Lower leg skin (tissue), 3 donors: ENCODE measurements at regions not wholly inside any gene's neighbourhood (a gene's known extent, or its start where the extent isn't known, plus 50 kb on each side); places are given as distances from the start of the nearest gene placed in this dataset.

Experiments used
- CTCF ChIP-seq, 3 donors: fragments of 450-650 bp; IDR thresholded peaks; one replicate each; pipeline ENCODE4 v1.5.1; 2016; ENCODE audit warnings: antibody characterized with exemption in 3 of 3, mild to moderate bottlenecking in 3 of 3, moderate library complexity in 2 of 3
- POLR2A ChIP-seq, 2 donors: fragments of 450-650 bp; IDR thresholded peaks; one replicate each; pipeline ENCODE4 v1.6.1; 2016 to 2017; ENCODE audit warnings: antibody characterized with exemption in 2 of 2, mild to moderate bottlenecking in 1 of 2, moderate library complexity in 1 of 2

- TF ChIP-seq CTCF (IDR thresholded peaks at IDR 0.05) (no peak), POLR2A (IDR thresholded peaks at IDR 0.05) (no peak)
These were observed 134.9 kb upstream of the ZIC3 start for GRCh38 chrX:137430984-137431475.
